ENCODE measurements at regions not wholly inside any gene's neighbourhood (a gene's known extent, or its start where the extent isn't known, plus 50 kb on each side); places are given as distances from the start of the nearest gene placed in this dataset.

DNA sequence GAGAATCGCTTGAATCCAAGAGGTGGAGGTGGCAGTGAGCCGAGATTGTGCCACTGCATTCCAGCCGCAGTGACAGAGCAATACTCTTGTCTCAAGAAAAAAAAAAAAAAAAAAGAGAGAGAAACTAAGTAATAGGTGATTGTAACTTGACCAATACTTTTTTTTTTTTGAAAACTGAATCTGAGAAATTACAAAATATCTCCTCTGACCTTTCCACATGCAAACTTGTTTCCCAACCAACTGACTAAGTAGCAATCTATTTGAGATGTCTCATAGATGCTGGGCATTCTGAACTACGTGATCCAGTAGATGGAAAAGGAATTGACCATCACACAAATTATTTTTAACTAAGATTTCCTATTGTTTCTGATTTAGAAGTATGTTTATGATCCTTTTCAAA is 407.3 kb upstream of the CHORDC1 start:
- TF ChIP-seq EP300 (IDR thresholded peaks at IDR 0.05; ENCODE audit: borderline replicate concordance in 1 of 2, low read depth in 1 of 2, low read length in 1 of 2) (no peak), CTCF (IDR thresholded peaks at IDR 0.05) (no peak), POLR2AphosphoS5 (IDR thresholded peaks at IDR 0.05; ENCODE audit: low read depth, low read length) (no peak), RCOR1 (IDR thresholded peaks at IDR 0.05; ENCODE audit: low read length) (no peak), MXI1 (IDR thresholded peaks at IDR 0.05; ENCODE audit: low read depth, low read length) (no peak), FOXJ3 (CRISPR knock-in tag; IDR thresholded peaks at IDR 0.05) (no peak), EZH2phosphoT487 (IDR thresholded peaks at IDR 0.05; ENCODE audit: borderline replicate concordance, low read depth) (no peak), GABPA (IDR thresholded peaks at IDR 0.05; ENCODE audit: low read depth) (no peak), SIN3A (IDR thresholded peaks at IDR 0.05; ENCODE audit: borderline replicate concordance, low read depth, low read length) (no peak), TCF12 (IDR thresholded peaks at IDR 0.05) (no peak)
- TF ChIP-seq, protein P1, sequence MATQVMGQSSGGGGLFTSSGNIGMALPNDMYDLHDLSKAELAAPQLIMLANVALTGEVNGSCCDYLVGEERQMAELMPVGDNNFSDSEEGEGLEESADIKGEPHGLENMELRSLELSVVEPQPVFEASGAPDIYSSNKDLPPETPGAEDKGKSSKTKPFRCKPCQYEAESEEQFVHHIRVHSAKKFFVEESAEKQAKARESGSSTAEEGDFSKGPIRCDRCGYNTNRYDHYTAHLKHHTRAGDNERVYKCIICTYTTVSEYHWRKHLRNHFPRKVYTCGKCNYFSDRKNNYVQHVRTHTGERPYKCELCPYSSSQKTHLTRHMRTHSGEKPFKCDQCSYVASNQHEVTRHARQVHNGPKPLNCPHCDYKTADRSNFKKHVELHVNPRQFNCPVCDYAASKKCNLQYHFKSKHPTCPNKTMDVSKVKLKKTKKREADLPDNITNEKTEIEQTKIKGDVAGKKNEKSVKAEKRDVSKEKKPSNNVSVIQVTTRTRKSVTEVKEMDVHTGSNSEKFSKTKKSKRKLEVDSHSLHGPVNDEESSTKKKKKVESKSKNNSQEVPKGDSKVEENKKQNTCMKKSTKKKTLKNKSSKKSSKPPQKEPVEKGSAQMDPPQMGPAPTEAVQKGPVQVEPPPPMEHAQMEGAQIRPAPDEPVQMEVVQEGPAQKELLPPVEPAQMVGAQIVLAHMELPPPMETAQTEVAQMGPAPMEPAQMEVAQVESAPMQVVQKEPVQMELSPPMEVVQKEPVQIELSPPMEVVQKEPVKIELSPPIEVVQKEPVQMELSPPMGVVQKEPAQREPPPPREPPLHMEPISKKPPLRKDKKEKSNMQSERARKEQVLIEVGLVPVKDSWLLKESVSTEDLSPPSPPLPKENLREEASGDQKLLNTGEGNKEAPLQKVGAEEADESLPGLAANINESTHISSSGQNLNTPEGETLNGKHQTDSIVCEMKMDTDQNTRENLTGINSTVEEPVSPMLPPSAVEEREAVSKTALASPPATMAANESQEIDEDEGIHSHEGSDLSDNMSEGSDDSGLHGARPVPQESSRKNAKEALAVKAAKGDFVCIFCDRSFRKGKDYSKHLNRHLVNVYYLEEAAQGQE (IDR thresholded peaks at IDR 0.05; ENCODE audit: low read depth, low read length) = no peak
- TF ChIP-seq, protein P2, sequence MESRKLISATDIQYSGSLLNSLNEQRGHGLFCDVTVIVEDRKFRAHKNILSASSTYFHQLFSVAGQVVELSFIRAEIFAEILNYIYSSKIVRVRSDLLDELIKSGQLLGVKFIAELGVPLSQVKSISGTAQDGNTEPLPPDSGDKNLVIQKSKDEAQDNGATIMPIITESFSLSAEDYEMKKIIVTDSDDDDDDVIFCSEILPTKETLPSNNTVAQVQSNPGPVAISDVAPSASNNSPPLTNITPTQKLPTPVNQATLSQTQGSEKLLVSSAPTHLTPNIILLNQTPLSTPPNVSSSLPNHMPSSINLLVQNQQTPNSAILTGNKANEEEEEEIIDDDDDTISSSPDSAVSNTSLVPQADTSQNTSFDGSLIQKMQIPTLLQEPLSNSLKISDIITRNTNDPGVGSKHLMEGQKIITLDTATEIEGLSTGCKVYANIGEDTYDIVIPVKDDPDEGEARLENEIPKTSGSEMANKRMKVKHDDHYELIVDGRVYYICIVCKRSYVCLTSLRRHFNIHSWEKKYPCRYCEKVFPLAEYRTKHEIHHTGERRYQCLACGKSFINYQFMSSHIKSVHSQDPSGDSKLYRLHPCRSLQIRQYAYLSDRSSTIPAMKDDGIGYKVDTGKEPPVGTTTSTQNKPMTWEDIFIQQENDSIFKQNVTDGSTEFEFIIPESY (IDR thresholded peaks at IDR 0.05; ENCODE audit: borderline replicate concordance, low read depth) = no peak
- TF ChIP-seq, protein P3, sequence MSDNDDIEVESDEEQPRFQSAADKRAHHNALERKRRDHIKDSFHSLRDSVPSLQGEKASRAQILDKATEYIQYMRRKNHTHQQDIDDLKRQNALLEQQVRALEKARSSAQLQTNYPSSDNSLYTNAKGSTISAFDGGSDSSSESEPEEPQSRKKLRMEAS (IDR thresholded peaks at IDR 0.05; ENCODE audit: low read depth) = no peak

All from SK-N-SH (cell line).